Colon (tissue), 2 donors: ENCODE measurements at regions not wholly inside any gene's neighbourhood (a gene's known extent, or its start where the extent isn't known, plus 50 kb on each side); places are given as distances from the start of the nearest gene placed in this dataset.
"Not testable (repeated sequence)": the region's sequence is repeated elsewhere in the genome, so short reads cannot be mapped to it uniquely, and the experiment has no call there.

Experiments used
- FAIRE-seq: peaks from 2 replicates; lab custom pipeline; 2012; peaks lifted over from hg19 to GRCh38; lab: Jason Lieb, UNC
- donor health status: control.
- donor health status: control.

GRCh38 chr5:29157975-29158374 is 2035.5 kb upstream of the CDH6 start:
- FAIRE-seq = no peak

DNA sequence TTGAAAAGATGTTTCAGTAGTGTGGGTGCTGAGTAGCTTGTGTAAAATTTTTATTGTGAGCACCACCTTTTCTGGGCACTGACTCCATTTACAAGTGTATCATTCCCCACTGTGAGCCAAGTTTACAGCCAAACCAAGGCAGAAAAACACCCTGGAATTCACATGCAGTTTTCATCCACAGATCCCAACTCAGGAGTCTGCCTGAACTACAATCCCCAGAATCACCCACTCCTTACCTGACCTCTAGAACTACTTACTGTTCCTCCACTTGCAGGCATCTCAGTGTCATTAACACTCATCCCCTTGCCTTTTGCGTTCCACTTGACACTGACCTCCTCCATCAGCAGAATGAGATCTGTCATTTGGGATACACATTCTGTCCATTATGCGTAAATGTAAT is 2042.6 kb upstream of the CDH6 start:
- FAIRE-seq = no peak

DNA sequence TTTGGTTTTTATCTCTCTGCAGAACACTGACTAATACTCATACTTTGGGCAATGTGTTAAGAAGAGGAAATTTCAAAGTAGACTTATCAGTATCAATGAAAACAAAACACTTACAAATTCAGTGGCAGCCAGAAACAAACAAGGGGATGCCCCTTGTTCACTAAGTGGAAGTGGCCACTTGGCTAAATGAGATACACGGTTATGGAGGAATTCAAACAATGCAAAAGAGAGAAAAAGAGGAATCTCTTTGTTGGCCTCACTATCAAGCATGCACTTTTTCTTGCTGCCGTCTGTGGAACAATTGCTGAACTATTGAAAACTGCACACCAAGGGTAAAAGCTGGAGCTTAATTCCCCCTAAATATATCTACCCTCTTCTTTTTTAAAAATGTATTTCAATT is 2044.9 kb upstream of the CDH6 start:
- no peak for FAIRE-seq

GRCh38 chr5:29148073-29148472 is 2045.4 kb upstream of the CDH6 start:
- FAIRE-seq = no peak

DNA sequence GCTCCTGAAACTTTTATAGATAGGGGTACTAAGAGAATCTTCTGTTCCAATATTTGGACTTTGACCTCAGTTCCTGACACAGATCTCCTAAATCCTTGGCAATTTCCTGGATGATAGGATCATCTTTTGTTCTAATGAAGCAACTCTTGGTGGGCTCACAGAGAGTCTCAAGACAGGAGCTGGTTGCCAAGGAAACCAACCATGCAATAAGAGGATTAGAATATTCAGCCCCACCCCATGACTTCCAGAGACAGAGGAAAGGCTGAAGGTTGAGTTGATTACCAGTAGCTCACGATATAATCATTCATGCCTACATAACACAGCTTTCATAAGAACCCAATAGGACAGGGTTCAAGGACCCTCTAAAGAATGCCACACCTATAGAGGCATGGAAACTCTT is 2050.2 kb upstream of the CDH6 start:
- FAIRE-seq = no peak

- FAIRE-seq = no peak
Measured at GRCh38 chr5:29134418-29134817, 2059.1 kb upstream of the CDH6 start.

DNA sequence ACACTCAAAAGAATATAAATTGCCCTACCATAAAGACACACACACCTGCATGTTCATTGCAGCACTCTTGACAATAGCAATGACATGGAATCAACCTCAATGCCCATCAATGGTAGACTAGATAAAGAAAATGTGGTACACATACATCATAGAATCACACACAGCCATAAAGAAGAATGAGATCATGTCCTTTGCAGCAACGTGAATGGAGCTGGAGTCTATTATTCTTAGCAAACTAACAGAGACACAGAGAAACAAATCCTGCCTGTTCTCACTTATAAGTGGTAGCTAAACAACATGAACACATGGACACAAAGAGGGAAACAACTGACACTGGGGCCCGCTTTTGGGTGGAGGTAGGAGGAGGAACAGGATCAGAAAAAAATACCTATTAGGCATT is 2062.2 kb upstream of the CDH6 start:
- FAIRE-seq = no peak

- no peak for FAIRE-seq
Measured at GRCh38 chr5:29130786-29131185, 2062.7 kb upstream of the CDH6 start.

GRCh38 chr5:29127524-29128156 is 2065.8 kb upstream of the CDH6 start:
- not testable (repeated sequence) for FAIRE-seq

- not testable (repeated sequence) for FAIRE-seq
Measured at GRCh38 chr5:29126462-29126861, 2067.0 kb upstream of the CDH6 start.

DNA sequence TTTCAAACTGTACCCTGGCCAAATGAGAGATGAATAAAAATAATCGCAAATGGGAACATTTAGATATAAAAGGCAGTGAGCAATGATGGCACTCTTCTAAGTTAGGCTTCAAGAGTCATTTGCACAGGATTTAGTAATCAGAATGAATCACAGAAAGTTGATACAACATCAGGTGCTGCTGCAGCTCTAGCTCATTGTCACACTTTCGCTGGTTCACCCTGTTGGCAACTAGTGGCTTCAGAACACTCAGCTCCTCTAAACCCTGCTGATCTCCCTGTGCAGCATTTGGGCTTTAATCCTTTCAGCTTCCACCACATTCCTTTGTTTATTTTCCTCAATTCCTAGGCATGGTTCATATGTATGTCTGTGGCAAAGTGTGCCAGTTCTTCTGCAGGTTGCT is 2071.2 kb upstream of the CDH6 start:
- no peak for FAIRE-seq

- no peak for FAIRE-seq
Measured at GRCh38 chr5:29114331-29114768, 2076.0 kb upstream of the CDH9 start.

GRCh38 chr5:29113516-29113915 is 2075.1 kb upstream of the CDH9 start:
- no peak for FAIRE-seq

GRCh38 chr5:29099585-29099984 is 2061.2 kb upstream of the CDH9 start:
- no peak for FAIRE-seq

DNA sequence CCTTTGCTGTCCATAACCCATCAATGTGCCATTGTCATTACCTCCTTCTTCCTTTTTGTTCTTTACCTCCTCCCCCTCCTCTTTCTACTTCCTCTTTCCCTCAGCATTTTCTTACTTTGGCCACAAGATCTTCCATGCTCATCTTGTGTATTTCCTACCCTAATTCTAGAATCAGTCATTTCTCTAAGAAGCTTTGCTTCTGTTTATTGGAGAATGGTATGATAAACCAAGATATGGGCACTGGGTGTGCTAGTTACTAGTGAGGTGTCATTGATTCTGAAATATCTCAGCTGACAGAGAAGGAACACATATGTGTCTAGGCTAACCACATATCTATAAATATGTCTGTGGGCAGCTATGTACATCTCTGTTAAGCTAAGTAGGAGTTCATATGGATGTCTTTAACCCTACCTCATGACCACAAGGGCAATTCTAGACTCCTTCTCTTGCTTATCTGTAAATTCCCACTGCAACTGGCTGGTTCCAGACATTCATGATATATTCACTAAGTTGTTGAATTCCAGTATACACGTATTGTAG is 2051.3 kb upstream of the CDH9 start:
- no peak for FAIRE-seq

- FAIRE-seq = no peak
Measured at GRCh38 chr5:29085142-29085541, 2046.8 kb upstream of the CDH9 start.

- no peak for FAIRE-seq
Measured at GRCh38 chr5:29079771-29080170, 2041.4 kb upstream of the CDH9 start.

DNA sequence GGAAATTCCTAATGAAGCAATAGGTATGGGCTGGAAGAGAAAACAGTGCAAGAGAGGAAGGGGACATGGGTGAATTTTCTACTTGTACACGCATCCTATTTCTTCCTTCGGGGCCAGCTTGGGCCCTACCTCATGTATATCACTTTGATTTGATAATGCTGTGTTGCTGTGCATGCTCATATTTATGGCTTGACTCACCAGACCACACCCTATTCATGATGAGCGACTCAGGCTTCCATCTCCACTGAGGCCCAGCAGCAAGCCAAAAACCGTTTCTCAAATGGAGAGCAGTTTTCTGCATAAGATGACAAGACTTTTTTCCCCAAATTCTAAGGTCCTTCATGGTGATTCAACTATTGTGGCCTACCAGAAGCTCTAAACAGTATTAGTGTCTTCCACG is 2039.1 kb upstream of the CDH9 start:
- no peak for FAIRE-seq

DNA sequence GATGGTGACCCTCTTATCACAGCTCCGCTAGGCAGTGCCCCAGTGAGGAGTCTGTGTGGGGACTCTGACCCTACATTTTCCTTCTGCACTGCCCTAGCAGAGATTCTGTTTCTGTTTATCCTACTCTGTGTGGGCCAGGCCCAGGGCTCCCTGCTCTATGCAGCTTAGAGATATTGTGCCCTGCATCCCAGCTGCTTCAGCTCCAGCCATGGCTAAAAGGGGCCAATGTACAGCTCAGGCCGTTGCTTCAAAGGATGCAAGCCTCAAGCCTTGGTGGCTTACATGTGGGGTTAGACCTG is 2030.7 kb upstream of the CDH9 start:
- FAIRE-seq = no peak

DNA sequence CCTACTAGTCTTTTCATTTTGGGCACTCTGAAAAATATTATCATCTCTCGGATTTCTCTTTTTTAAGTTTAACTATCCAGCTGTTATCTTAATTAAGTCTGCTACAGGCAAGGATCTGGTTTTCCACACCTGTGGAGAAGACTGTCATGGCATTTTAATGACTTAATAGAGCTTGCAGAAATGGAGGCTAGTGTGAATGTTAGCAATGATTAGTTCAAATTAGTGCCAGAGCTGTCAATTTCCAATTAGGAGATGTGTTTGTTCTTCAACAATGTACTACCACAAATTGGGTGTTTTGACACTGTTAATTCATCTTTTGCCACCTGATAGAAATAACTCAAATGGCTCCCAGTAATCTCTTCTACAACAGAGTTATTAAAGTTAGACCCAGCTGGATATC is 2023.0 kb upstream of the CDH9 start:
- no peak for FAIRE-seq

GRCh38 chr5:29054694-29055093 is 2016.3 kb upstream of the CDH9 start:
- no peak for FAIRE-seq

DNA sequence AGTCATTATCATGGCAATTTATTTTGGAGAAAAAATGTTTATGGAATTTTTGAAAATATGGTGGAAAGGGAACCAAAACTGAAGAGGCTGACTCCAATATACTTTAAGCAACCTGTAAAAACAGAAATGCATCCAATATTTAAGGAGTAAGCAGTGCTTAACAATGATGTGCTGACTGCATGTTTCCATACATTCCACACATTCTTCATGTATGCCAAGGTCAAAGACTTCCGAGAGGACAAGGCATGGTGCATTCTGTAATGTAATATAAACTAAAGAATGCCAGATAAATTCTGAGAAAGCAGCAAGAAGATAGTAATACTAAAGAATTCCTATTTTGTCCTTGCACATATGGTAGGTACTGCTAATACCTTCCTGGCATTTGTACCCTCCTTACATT is 2015.9 kb upstream of the CDH9 start:
- FAIRE-seq = no peak

DNA sequence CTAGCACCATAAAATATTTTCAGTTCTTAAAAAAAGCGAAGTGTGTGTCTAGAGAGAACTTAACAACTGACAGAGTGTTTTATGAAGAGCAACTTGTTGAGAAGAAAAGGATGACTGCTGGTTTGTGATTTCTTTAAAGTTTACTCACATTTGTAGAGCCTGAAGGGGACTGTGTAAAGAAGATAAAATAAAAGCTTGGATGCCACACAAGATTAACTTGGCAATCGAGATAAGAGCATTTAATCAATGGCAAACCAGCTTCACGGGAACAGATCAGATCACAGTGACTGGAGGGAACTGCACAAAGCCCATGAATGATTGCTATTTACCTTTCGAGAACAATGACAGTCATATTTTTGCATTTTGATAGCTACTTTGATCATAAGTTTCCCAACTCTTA is 2013.1 kb upstream of the CDH9 start:
- FAIRE-seq = no peak

DNA sequence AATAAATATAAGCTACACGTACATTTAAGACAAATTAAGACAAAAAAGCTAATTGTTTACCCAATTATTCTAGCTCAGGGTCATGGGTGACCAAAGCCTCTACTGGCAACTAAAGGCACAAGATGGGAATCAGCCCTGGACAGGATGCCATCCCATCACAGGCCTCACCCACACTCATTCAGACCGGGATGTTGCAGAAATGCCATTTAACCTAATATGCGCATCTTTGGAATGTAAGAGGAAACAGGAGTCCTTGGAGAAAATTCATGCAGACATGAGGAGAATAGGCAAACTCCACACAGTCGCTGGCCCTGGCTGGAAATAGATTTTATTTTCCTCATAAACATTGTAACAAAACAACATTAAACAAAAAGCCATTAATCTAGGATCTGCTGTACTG is 2003.8 kb upstream of the CDH9 start:
- no peak for FAIRE-seq

GRCh38 chr5:29040404-29040803 is 2002.0 kb upstream of the CDH9 start:
- FAIRE-seq = no peak
